Endothelial cell of umbilical vein (primary cell): ENCODE measurements at regions not wholly inside any gene's neighbourhood (a gene's known extent, or its start where the extent isn't known, plus 50 kb on each side); places are given as distances from the start of the nearest gene placed in this dataset.
"Not testable (repeated sequence)": the region's sequence is repeated elsewhere in the genome, so short reads cannot be mapped to it uniquely, and the experiment has no call there.

Experiments used
- BruUV-seq: library from RNA; stranded (reverse); fragments of 400-500 nt; replicated peaks from 2 replicates; lab custom pipeline; 2021; lab: Mats Ljungman, UMichigan
- CTCF ChIA-PET: fragments of 300-600, 350-600 bp; sonication (Branson Sonifier 250); formaldehyde crosslinking; loops from one replicate; lab custom pipeline; 2021; ENCODE audit warnings: antibody characterized with exemption, inconsistent platforms; lab: Charles Lee
- POLR2A ChIA-PET: fragments of 300-600, 350-600 bp; sonication (Branson Sonifier 250); formaldehyde crosslinking; loops from one replicate; lab custom pipeline; 2021; ENCODE audit warnings: antibody characterized with exemption, inconsistent platforms; lab: Charles Lee
- DNase-seq: peaks from one replicate; pipeline ENCODE4 v3.0.0-alpha.2; 2011; ENCODE audit warnings: low read depth, low spot score
- FAIRE-seq: peaks from 2 replicates; lab custom pipeline; 2011; peaks lifted over from hg19 to GRCh38; lab: Jason Lieb, UNC
- H2AFZ ChIP-seq: 2 replicates; pipeline ENCODE4 v1.6.0; 2012; ENCODE audit warnings: low read depth, low read length, control low read depth, inconsistent platforms
- H3K27ac ChIP-seq: 2 replicates; pipeline ENCODE4 v1.5.1; 2011; ENCODE audit warnings: low read depth, mild to moderate bottlenecking, control low read depth, low read length, moderate library complexity; ENCODE audit not compliant: insufficient read depth
- H3K27me3 ChIP-seq, 2 experiments: 2 replicates each; pipeline versions ENCODE4 v1.6.0 to v1.6.1; 2011; ENCODE audit warnings: low read length in 2 of 2, mixed read lengths in 1 of 2; ENCODE audit not compliant: control insufficient read depth in 2 of 2, insufficient read depth in 2 of 2
- H3K36me3 ChIP-seq, 2 experiments: 2 replicates in 1 of 2; 3 replicates in 1 of 2; pipeline ENCODE4 v1.5.1; 2011; ENCODE audit warnings: low read length in 2 of 2, mild to moderate bottlenecking in 1 of 2, moderate library complexity in 1 of 2; ENCODE audit not compliant: control insufficient read depth in 2 of 2, insufficient read depth in 2 of 2; ENCODE audit errors: extremely low read depth in 1 of 2
- H3K4me1 ChIP-seq: 3 replicates; pipeline ENCODE4 v1.5.1; 2011; ENCODE audit warnings: mild to moderate bottlenecking, low read length; ENCODE audit not compliant: control insufficient read depth, insufficient read depth; ENCODE audit errors: extremely low read depth
- H3K4me2 ChIP-seq: 2 replicates; pipeline ENCODE4 v1.6.1; 2011; ENCODE audit warnings: low read length, control low read depth, mixed read lengths; ENCODE audit not compliant: insufficient read depth
- H3K4me3 ChIP-seq, 3 experiments: fragments of 200-600 bp in 1 of 3; sonication (generic), shearing (Covaris generic) in 1 of 3; replicated peaks in 1 of 3; 2 replicates each; pipeline ENCODE4 v1.5.1; 2011 to 2016; ENCODE audit warnings: control low read depth in 3 of 3, low read length in 3 of 3, mild to moderate bottlenecking in 2 of 3, inconsistent platforms in 1 of 3, low read depth in 1 of 3, moderate library complexity in 1 of 3; ENCODE audit not compliant: insufficient read depth in 1 of 3
- H3K79me2 ChIP-seq: 2 replicates; pipeline ENCODE4 v1.6.0; 2012; ENCODE audit warnings: low read length, inconsistent platforms; ENCODE audit not compliant: control insufficient read depth, insufficient read depth
- H3K9ac ChIP-seq: replicated peaks from 2 replicates; pipeline ENCODE3; 2011; ENCODE audit warnings: low read length, control low read depth; ENCODE audit not compliant: insufficient read depth; ENCODE audit errors: extremely low read depth
- H3K9me1 ChIP-seq: replicated peaks from 3 replicates; pipeline ENCODE4 v1.6.0; 2011; ENCODE audit warnings: mild to moderate bottlenecking, low read length; ENCODE audit not compliant: control insufficient read depth, insufficient read depth; ENCODE audit errors: extremely low read depth
- H3K9me3 ChIP-seq: replicated peaks from 2 replicates; pipeline ENCODE4 v1.5.1; 2012; ENCODE audit warnings: low read length, inconsistent platforms; ENCODE audit not compliant: control insufficient read depth, insufficient read depth
- H4K20me1 ChIP-seq: replicated peaks from 2 replicates; pipeline ENCODE3; 2011; ENCODE audit warnings: mild to moderate bottlenecking, low read length; ENCODE audit not compliant: control insufficient read depth, insufficient read depth; ENCODE audit errors: extremely low read depth
- dilution Hi-C: fragments of 300-500 bp; cut with MboI; formaldehyde crosslinking; loops from one replicate; pipeline ENCODE4 v1.15.0; 2019; ENCODE audit warnings: low sequenced_read_pairs; ENCODE audit not compliant: extremely low pct_ligation_motif_present
- intact Hi-C: fragments of 100-400 bp; cut with micrococcal nuclease; formaldehyde crosslinking; loops from one replicate; pipeline ENCODE4 v1.10.0; 2022

- H3K4me3 ChIP-seq, dilution Hi-C loops, DNase-seq, H2AFZ ChIP-seq, H4K20me1 ChIP-seq, H3K36me3 ChIP-seq, H3K27ac ChIP-seq, H3K9me3 ChIP-seq, POLR2A ChIA-PET, FAIRE-seq, H3K27me3 ChIP-seq, H3K9me1 ChIP-seq, H3K79me2 ChIP-seq, intact Hi-C loops, H3K9ac ChIP-seq, H3K4me1 ChIP-seq, BruUV-seq, H3K4me2 ChIP-seq: not testable (repeated sequence)
- CTCF ChIA-PET = interaction anchor here (1.9 kb wide), 1 partner anchor 31 kb away, joined by 6 read pairs; no protein-coding TSS in a partner anchor
These were observed 104.0 kb upstream of the EPB41L4A start for GRCh38 chr5:112522891-112523673.

- FAIRE-seq, H4K20me1 ChIP-seq, H3K4me3 ChIP-seq, H3K4me2 ChIP-seq, H3K4me1 ChIP-seq, DNase-seq, H3K36me3 ChIP-seq, H3K79me2 ChIP-seq, H2AFZ ChIP-seq, H3K9me3 ChIP-seq, intact Hi-C loops, POLR2A ChIA-PET, H3K27ac ChIP-seq, H3K27me3 ChIP-seq, dilution Hi-C loops, BruUV-seq, H3K9me1 ChIP-seq, H3K9ac ChIP-seq, CTCF ChIA-PET: not testable (repeated sequence)
These were observed 104.7 kb upstream of the EPB41L4A start for GRCh38 chr5:112523674-112524263.
